Heart left ventricle (tissue), 13 donors: ENCODE measurements at regions not wholly inside any gene's neighbourhood (a gene's known extent, or its start where the extent isn't known, plus 50 kb on each side); places are given as distances from the start of the nearest gene placed in this dataset.

Source experiments
- POLR2A ChIP-seq, 2 donors: fragments of 450-650 bp; IDR thresholded peaks; one replicate each; pipeline ENCODE4 v1.6.1; 2017; ENCODE audit warnings: antibody characterized with exemption in 2 of 2, mild to moderate bottlenecking in 2 of 2, moderate library complexity in 2 of 2
- TF ChIP-seq, protein P1 (sequence below), 12 donors: fragments of 200-600 bp; sonication (generic) in 4 of 12; IDR thresholded peaks; one replicate each; pipeline versions ENCODE4 v1.5.0 to v1.8.0; 2018 to 2022; ENCODE audit warnings: antibody characterized with exemption in 12 of 12, mild to moderate bottlenecking in 5 of 12
- donor health status: ischemic (EF 13 %, LVEDD 7.1; RV severe dilation, severe dysfunction).
- donor health status: DM: no; HTN: yes; CAD: no.
- donor health status: DM: no; HTN: no; CAD: no.
- donor health status: ischemic (EF 25% LVEDD 6.9; RV normal size, moderate dysfunction).
- donor health status: ischemic (EF 25% LVEDD 5.7; RV mildly dilated, moderate dysfunction).
- donor health status: ischemic (EF 35%, LVEDD 5.7; RV mildly dilated, moderate dysfunction).
- donor health status: nonischemic (EF 11% LVEDD 7.7; RV severe dilation, severe dysfunction).
- donor health status: DM: yes; HTN: yes; CAD: no.
- donor health status: PGD.
- donor health status: ischemic (EF 29% LVEDD 5.4; RV normal size, mild dysfunction).
- donor health status: nonischemic (EF 23%, LVEDD 6.1; RV moderate dilation, normal function).

DNA sequence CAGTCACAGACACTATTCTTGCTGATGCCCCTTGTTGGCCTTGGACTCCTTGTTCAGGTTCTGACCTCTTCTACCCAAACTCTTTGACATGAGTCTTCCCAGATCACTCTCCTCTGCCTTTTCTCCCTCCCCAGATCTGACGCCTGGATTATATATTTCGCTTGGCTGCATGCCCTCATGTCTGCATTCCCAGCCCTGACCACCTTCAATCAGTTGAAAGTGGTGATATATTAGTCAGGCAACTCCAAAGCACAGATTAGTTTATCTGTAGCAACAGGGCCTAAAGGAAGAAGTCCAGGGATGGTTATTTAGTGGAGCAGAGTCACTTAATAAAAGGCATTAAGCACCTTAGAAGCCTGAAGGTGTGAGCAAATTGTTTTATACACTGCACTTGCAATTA is 110.0 kb upstream of the GUCA2B start:
- TF ChIP-seq, protein P1, sequence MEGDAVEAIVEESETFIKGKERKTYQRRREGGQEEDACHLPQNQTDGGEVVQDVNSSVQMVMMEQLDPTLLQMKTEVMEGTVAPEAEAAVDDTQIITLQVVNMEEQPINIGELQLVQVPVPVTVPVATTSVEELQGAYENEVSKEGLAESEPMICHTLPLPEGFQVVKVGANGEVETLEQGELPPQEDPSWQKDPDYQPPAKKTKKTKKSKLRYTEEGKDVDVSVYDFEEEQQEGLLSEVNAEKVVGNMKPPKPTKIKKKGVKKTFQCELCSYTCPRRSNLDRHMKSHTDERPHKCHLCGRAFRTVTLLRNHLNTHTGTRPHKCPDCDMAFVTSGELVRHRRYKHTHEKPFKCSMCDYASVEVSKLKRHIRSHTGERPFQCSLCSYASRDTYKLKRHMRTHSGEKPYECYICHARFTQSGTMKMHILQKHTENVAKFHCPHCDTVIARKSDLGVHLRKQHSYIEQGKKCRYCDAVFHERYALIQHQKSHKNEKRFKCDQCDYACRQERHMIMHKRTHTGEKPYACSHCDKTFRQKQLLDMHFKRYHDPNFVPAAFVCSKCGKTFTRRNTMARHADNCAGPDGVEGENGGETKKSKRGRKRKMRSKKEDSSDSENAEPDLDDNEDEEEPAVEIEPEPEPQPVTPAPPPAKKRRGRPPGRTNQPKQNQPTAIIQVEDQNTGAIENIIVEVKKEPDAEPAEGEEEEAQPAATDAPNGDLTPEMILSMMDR (IDR thresholded peaks at IDR 0.05), result no peak
- TF ChIP-seq POLR2A (IDR thresholded peaks at IDR 0.05), result no peak
